AML-193 (cell line): ENCODE measurements at regions not wholly inside any gene's neighbourhood (a gene's known extent, or its start where the extent isn't known, plus 50 kb on each side); places are given as distances from the start of the nearest gene placed in this dataset.
A peak's percentile ranks its signal among the peaks of the same experiment; 100 is the strongest.

Source experiments
- DNase-seq, 2 experiments: peaks; one replicate each; lab custom pipeline; 2025; lab: John Stamatoyannopoulos, UW

DNA sequence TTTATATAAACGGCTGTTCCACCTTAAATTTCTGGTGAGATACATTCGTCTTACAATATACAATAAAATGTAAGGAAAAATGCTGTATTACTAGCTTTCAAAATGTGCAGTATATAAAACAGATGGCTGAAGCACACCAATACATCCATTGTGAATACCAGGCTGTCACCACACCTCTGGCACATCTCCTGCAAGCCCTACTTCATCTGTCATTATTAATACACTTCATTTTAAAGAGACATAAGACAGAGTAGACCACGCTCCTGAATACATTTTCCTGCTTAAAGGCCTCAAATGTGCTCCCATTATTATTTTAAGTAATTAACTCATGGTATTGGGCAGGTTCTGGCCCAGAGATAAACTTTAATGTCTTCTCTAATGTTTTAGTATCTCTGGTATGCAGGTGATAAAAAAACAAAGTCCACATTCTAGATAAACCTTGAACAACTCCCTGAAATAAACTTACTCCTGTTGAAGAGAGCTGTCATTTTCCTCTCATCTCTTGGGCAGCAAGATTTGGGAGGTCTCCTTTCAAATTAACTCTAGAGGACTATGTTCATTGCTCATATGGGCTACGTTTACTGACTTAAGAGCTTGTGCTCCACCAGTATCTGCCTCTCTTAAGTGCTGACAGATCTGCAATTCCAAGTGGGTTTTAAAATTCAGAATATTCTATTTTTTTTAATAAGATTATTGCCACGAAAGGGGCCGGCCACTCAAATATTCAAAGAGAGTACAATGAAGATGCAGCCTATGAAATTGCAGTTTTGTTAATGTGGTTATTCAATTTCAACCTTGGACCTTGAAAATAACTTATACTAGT lies 396.5 kb upstream of the SEMA3D start:
- no peak for DNase-seq

DNA sequence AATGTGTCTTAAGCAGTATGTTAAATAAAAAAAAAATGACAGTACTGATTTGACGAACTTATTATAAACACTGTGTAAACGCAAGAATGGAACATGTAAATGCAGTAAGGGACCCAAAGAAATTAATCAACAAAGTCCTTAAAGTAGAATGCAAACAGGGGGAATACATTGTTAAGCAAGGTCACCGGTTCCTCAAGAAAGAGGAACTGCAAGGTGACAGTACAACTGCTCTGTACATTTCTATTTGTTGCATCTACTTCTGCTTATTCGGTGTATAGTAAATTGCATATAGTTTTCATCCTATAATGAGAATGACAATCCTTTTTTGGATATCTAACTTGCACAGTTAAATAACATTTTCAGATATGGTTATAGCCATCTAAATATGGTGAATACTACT lies 387.0 kb upstream of the SEMA3D start:
- DNase-seq = peak; percentile 72 to 87

DNA sequence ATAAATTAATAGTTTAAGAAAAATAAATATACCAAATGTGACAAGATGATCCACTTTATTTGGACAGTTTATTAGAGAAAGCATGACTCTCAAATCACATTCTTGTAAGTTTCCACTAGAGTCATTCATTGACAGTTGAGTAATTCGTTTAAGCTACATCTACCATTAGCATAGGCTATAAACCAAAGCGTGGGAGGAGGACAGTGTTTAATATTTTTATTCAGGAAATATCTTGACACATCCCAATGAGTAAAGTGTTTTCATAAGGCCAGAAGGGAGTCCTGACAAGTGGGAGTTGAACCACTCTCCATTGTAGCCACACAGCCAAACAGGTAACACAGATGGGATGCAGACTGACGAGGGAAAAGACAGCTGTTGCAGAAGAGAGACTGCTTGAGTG lies 386.5 kb upstream of the SEMA3D start:
- DNase-seq = no peak

DNA sequence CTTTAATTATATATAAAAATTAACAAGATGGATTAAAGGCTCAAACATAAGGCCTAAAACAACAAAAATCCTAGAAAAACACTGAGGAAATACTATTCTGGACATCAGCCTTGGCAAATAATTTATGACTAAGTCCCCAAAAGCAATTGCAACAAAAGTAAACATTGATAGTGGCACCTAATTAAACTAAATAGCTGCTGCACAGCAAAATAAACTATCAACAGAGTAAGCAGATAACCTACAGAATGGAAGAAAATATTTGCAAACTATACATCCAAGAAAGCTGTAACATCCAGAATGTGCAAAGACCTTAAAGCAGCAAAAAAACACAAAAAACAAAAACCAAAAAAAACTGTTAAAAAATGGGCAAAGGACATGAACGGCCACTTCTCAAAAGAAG lies 384.0 kb upstream of the SEMA3D start:
- no peak for DNase-seq

DNA sequence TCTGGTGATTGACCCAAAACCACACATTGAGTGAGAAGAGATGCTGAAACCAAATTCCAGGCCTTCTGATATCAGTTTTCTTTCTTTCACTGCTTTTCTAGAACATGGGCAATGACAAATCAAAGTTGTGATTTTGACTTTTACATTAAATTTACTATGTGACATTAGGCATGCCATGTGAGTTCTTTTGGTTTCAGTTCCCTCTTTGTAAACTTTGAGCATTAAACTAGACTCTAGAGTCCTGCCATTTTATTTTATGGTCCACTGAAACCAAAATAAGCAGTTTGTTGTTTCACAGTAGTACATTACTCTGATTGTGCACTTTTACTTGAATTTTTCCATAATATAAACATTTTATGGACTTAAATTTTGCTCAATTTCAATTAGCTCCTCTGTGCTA lies 381.1 kb upstream of the SEMA3D start:
- DNase-seq = no peak

DNA sequence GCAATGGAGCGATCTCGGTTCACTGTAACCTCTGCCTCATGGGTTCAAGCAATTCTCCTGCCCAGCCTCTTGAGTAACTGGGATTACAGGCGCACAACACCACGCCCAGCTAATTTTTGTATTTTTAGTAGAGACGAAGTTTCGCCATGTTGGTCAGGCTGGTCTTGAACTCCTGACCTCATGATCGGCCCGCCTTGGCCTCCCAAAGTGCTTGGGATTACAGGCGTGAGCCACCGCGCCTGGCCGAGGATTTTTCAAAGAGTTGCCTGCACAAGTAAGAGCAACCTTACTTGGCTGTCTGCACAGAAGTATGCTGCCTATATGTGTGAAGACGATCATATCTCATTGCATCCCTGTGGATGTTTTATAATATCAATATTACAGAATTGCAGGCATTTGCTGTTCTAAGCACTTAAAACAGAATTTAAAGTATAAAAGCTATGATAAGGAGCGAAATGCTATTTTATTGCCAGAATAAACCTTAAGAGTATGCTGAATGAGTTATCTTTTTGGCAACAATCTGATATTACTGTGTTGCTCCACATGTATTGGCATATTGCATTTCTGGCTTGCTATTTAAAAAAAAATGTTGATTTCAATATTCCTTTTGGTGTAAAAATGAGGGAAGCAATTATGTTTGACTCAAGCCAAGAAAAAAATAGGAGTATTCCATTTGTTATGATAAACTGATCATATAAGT lies 379.4 kb upstream of the SEMA3D start:
- no peak for DNase-seq

DNA sequence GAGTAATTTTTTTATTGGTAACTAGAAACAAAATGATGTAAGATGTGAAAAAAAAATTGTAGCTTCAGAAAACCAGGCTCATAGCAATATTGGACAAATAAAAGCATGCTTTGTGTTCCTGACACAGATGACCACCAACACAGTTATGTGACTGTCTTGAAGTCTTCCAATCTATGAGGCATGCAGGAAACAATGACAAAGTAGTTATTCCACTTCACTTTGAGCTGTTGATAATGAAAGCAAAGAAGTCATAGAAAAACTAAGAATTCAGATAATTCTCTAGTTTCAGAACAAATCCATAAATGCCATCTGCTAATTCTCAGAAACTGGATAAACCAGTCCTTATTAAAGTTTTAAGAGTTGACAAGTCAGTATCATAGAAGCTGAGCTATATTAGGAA lies 378.4 kb upstream of the SEMA3D start:
- no peak for DNase-seq

DNA sequence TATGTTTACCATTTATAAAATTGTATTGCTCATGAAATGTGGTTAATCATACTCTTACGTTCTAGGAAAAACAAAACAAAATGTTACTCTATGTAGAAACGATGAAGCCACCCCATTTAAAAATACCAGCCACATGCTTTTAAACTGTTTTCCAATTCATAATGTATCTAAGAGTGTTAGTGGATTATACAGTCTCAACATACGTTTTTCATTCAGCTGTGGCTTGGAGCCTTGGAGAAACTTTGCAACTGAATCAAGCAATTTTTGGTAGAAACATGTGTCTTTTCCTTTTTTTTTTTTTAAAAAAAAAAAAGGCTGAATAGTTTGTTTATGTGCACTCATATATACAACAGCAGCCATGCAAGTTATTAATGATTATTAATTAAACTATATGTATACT lies 378.0 kb upstream of the SEMA3D start:
- no peak for DNase-seq

DNA sequence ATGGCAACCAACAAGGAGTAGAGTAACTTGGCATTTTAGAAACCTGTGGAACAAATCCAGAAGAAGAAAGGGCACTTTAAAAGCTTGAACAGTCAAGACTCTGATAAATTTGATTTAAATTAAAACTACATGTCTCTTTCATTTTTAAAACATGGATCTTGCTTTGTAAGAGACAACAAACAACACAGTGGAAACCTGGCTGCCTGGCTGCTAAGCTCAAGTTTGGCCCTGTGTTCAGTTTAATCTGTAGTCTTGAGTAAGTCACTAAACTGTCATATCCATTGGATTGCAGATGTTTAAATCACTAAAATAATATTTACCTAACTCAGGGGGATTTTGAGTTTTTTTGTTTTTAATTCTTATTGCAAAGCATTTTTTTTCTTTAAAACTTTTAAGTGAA lies 374.9 kb upstream of the SEMA3D start:
- no peak for DNase-seq

DNA sequence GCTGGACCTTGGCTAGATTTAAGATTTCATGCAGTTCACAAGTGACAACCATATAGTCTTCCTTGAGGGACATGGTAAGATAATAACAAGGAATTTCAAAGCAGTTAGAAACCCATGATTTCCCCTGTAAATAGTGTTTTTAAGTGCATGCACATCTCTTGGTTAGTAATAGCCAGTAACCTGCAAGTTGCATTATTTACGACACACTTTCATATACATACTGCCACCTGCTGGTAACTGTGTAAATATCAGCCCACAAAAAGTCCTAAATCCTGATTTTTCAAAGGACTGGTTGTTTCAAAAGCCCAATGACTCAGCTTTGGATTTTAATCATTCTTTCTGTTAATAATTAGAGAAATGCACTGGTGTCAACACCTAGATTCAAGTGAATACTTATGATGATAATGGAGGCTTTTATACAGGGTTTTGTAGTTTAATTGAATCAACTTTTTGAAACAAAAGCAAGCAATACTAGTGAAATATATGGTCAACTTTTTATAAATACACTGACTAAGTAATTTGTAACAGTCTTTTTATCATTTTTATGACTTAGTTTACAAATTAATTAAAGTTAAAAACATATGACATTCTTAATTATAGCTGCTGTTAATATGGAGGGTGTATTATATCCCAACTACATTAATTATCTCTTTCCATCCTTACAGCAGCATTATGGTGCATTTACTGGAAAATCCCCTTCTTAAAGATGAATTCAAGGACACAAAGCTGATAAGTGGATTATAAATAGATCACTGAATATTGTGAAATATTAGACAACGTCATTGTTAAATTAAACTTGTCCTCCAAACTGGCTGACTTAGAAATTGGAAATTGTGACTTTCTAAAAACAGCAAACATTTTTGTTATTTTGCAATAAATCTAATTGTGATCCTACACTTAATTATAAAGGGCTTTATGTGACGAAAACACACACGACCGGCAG lies 367.7 kb upstream of the SEMA3D start:
- DNase-seq = peak; percentile 38 to 63

DNA sequence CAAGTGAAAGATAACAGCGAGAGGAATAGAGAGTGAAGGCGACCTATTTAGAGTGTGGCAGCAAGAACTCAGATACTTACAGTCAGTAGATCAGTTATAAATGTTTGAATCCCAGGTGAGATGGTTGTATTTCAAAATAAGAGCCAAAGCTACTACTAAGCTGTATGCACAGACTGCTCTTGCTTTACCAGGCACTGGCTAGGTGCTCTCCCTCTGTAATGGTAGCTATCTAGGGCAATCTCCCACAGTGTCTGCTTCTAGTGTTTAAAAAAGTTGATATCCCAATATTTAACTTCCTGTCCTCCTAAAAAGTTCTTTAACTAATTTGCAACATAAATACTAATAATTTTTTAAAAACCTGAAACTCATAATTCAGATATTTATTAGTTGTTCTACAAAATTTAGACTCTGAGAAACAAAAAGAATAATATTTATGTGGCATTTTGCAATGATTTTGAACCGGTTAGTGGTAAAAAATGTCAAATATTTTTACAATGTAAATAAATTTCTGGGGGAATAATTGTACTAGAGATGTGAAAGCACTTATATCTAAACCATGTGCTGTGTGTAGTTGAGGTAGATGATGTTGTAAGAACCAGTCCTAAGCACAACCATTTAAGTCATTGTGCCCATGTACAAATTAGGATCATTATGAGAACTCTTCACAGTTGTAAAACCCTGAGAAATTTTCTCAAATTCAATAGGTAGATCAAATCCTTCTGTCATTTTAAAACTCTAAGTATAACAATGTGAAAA lies 349.3 kb upstream of the SEMA3D start:
- no peak for DNase-seq

DNA sequence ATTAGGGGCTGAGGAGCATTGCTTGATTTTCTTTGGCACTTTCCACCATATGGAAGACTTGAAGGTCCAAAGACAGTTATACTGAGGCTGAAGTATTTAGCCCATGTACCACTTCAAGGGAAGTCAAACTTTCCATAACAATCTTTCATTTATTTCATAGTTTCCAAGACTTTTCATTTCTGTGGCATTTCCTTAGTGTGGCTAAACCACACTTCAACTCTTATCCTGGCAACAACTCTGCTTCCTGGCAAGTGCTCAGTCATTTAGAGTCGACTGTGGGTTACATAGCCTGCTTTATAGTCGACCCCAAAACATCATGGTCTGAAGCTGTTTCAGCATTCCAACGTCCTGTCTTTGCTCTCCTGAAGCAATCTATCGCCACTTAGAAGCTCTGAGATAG lies 343.0 kb upstream of the SEMA3D start:
- no peak for DNase-seq

DNA sequence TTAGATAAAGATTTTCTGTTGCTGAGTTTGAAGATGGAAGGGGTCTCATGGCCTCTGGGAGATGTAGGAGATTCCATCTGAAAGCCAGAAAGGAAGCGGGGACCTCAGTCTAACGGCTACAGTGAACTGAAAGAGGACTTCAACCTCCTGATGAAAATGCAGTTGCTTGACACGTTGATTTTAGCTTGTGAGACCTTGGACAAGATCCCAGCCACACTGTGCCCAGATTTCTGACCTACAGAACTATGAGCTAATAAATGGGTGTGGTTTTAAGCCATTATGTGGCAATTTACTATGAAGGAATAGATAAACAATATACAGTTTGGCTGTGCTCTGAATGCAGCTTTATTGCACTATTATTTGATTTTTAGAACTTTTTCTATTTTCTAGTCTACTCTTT lies 342.3 kb upstream of the SEMA3D start:
- no peak for DNase-seq

DNA sequence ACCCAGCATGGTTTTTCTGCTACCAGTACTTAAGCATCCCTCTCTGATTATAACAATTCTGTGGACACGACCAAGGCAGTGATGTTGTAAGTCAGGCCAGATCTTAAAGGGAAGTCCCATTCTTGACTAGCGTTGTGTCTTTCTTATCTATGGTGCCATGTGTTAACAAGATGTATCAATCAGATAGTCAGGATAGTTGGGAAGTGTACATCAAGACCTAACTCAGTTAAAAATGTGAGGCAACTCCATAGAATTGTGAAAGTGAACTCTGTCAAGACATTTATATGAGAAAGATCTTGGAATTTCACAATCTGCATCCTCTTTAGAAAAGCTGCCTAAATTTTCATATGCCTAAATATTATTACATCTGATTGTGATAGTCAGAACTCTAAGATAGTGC lies 341.7 kb upstream of the SEMA3D start:
- no peak for DNase-seq

DNA sequence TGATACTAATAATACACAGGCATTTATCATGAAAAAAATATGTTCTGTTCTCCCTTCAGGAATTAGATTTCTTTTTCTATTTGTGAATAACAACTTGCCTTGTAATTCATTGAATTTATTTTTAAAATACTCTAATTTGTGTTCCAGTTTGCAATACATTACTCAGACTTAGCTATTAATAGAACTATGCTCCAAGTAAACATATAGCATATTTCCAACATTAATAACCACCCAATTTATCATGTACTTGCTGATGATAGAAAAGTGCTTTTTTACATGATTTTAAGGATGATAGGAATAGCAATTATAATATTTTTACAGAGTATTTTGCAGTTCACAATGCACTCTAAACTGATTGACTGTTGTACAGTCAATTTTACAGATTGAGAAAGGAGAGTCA lies 338.8 kb upstream of the SEMA3D start:
- DNase-seq = no peak

DNA sequence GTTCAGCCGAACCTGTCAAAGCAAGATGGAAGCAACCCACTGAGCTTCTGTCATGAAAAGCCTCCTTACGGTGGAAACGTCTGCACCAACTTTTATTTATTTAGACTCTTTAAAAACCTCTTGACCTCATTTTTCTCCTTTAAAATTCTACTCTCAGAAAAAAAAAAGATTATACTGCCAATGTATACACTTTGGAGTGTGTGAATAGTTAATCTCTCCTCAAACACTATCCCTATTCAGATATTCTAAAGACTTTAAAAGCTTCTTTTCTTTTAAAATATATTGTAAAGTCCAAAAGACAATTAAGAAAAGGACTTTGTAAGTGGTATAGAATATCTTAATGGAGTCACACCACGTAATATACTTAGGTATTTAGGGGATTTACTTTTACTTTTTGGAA lies 335.2 kb upstream of the SEMA3D start:
- no peak for DNase-seq

DNA sequence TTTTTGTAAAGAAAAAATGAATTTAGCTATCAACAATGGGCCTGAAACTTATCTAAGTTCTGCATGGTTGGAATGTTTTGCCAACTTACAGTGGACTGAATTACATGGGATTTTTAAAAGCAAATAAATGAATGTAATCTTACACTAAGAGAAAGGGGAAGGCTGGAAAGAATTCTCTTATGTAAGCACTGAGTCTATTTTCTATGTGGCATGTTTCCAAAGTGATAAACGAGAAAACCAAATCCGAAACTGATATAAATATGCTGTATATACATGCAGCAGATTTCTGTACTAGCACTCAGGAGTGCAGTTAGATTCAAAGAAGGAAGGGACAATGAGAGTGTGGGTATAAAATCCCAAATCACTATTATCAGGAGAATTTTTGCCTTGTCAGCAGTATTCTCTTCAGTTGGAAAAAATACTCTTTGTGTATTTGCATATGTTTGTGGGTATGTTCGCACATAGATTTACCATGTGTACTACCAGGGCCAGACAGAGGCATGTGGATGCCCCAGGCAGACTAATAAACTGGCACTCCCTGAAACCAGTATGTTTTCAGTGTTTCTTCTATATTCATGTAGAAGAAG lies 334.3 kb upstream of the SEMA3D start:
- DNase-seq = no peak

DNA sequence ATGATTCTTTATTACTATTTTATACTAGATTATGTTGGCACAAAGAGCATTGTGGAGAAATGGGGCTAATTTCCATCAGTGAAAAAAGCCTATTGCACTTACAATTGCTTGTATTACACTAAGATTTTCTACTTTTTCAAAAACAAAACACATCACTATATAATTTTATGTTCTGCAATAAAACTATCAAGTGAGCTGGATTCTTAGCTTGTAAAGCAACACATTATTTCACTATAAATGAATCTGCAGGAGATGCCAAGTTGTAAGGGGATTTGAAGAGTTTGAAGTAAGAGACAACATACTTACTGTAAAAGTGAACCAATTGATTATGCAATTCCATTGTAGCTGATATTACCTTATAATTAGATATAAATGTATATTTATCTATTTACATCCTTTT lies 333.3 kb upstream of the SEMA3D start:
- no peak for DNase-seq

DNA sequence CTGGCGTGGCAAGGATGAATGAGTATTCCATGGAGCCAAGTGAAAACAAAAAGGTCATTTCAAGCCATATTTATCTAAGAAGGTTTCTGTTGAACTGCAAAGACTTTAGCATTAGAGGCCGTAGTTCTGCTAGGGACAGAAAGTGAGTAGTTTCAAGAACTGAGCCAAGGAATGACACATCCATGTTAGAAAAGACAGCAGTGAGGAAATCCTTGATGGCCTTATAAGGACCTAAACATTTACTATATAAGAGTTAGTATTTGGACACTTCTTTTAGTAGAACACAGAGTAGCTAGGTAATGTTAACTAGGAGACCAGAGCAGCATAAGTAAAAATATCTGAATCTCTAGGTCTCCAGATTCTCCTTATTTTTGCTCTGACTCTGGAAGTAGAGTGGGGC lies 329.8 kb upstream of the SEMA3D start:
- DNase-seq = no peak

DNA sequence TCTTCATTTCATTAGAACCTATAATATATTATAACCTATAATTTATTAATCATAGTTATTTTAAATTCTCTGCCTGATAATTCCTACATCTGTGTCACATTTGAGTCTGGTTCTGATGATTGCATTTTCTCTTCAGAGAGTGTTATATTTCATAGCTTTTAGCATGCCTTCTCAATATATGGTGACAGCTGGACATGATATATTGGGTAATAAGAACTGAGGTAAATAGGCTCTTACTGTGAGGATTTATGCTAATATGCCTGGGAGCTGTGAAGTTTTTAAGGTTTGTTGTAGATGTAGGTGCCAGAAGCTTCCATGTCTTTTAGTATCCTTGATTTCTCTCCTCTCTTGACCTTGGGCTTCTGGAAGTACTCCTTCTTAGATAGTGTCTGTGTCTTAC lies 325.9 kb upstream of the SEMA3D start:
- no peak for DNase-seq

DNA sequence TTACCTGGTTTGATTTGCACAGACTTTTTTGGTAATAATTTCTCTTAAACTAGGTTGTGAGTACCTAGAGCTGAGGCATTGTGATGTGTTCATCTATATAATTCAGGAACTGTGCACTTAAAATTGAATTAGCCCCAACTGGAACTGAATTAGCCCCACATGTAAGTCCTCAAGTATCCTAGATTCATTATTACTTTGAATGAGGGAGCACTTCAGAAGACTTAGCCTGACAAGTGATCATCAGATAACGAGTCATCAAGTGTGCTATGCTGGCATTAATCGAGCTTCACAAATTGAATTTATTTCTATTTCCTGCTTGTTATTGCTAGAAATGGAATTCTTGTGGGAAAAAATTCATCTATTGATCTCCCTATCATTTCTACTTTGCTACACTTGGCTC lies 323.4 kb upstream of the SEMA3D start:
- DNase-seq = no peak

DNA sequence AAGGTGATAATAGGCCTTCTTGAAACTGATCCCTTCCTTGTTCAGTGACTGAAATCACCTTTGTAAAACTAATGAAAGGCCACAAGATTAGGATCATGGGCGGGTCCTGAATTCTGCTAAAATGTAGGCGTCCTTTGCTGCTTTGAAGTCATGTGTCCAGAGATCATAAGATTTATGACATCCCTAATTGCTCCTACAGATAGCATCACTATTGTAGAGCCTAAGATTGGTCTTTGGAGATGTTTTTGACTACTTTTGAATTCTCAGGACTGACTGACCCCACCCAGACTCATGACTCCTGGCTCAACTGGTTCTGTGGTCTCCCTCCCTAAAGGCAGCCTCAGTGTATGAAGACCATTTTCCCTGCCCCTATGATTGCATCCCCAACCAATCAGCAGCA lies 322.6 kb upstream of the SEMA3D start:
- no peak for DNase-seq
